ENCODE measurements at regions not wholly inside any gene's neighbourhood (a gene's known extent, or its start where the extent isn't known, plus 50 kb on each side); places are given as distances from the start of the nearest gene placed in this dataset.

DNA sequence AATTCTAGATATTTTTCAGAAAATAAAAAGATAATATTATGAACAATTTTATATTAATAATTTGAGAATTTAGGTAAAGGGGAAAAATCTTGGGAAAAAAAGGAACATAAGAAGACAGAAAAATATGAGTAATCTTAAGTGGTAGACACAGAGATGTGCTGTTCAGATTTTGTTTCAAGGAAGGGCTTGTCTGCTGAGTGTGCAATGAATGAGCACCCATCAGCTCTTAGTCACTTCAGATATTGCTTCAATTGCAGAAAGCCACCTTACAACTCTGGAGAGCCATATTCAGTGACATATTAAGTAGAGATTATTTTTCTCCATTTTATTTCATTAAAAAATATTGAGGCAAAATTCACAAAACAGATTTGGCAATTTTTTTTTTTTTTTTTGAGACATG, 282.0 kb upstream of the CHST9 start:
- no TSS peak for BruUV-seq (replicated peaks)
- dilution Hi-C loops (cut with MboI; ENCODE audit: extremely low pct_ligation_motif_present, low sequenced_read_pairs) (no loop called here), intact Hi-C loops (cut with micrococcal nuclease) (no loop called here)
- Histone ChIP-seq H3K9me1 (replicated peaks; ENCODE audit: control insufficient read depth, extremely low read depth, insufficient read depth, low read length) (no peaks in the 10 kb centered on the region), H3K9me3 (replicated peaks; ENCODE audit: control insufficient read depth, insufficient read depth, low read length) (peaks cover 2% of the 10 kb centered on the region), H3K27me3 (ENCODE audit: control insufficient read depth in 2 of 2, insufficient read depth in 2 of 2, low read length in 2 of 2) (no peaks in the 10 kb centered on the region), H3K79me2 (ENCODE audit: control insufficient read depth, insufficient read depth, low read length) (no peaks in the 10 kb centered on the region), H3K4me3 (replicated peaks in 1 of 3; ENCODE audit: insufficient read depth in 1 of 3, low read depth in 1 of 3, low read length in 3 of 3) (no peak overlapping the region), H3K36me3 (ENCODE audit: control insufficient read depth in 2 of 2, extremely low read depth in 1 of 2, insufficient read depth in 2 of 2, low read length in 2 of 2) (no peaks in the 10 kb centered on the region), H3K4me1 (ENCODE audit: control insufficient read depth, extremely low read depth, insufficient read depth, low read length) (no peaks in the 10 kb centered on the region), H2AFZ (ENCODE audit: low read depth, low read length) (no peak overlapping the region), H3K9ac (replicated peaks; ENCODE audit: extremely low read depth, insufficient read depth, low read length) (no peak overlapping the region), H3K27ac (ENCODE audit: insufficient read depth, low read depth, low read length) (no peak overlapping the region), H3K4me2 (ENCODE audit: insufficient read depth, low read length) (no peak overlapping the region), H4K20me1 (replicated peaks; ENCODE audit: control insufficient read depth, extremely low read depth, insufficient read depth, low read length) (no peaks in the 10 kb centered on the region)
- FAIRE-seq (no peak), DNase-seq (ENCODE audit: low read depth, low spot score) (no peak)
- POLR2A ChIA-PET = no interaction called here
- CTCF ChIA-PET = no interaction called here
- no peak for TF ChIP-seq MYC (IDR thresholded peaks at IDR 0.05; ENCODE audit: low read depth, low read length)
- TF ChIP-seq, protein P1, sequence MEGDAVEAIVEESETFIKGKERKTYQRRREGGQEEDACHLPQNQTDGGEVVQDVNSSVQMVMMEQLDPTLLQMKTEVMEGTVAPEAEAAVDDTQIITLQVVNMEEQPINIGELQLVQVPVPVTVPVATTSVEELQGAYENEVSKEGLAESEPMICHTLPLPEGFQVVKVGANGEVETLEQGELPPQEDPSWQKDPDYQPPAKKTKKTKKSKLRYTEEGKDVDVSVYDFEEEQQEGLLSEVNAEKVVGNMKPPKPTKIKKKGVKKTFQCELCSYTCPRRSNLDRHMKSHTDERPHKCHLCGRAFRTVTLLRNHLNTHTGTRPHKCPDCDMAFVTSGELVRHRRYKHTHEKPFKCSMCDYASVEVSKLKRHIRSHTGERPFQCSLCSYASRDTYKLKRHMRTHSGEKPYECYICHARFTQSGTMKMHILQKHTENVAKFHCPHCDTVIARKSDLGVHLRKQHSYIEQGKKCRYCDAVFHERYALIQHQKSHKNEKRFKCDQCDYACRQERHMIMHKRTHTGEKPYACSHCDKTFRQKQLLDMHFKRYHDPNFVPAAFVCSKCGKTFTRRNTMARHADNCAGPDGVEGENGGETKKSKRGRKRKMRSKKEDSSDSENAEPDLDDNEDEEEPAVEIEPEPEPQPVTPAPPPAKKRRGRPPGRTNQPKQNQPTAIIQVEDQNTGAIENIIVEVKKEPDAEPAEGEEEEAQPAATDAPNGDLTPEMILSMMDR (IDR thresholded peaks at IDR 0.05; ENCODE audit: extremely low read depth in 1 of 2, insufficient read depth in 1 of 2, low read depth in 1 of 2, low read length in 2 of 2) = no peak
- no peak for TF ChIP-seq POLR2A (IDR thresholded peaks at IDR 0.05; ENCODE audit: low read depth, low read length)
- TF ChIP-seq FOS (IDR thresholded peaks at IDR 0.05; ENCODE audit: borderline replicate concordance, insufficient read depth, low read length) = no peak
- TF ChIP-seq EZH2 (IDR thresholded peaks at IDR 0.05; ENCODE audit: borderline replicate concordance, low read depth, low read length, severe bottlenecking) = no peak
- TF ChIP-seq GATA2 (IDR thresholded peaks at IDR 0.05; ENCODE audit: insufficient read depth, insufficient read length, low read depth, low read length) = no peak
- TF ChIP-seq, protein P2, sequence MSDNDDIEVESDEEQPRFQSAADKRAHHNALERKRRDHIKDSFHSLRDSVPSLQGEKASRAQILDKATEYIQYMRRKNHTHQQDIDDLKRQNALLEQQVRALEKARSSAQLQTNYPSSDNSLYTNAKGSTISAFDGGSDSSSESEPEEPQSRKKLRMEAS (IDR thresholded peaks at IDR 0.05; ENCODE audit: insufficient read depth, insufficient read length) = no peak
- TF ChIP-seq POLR2AphosphoS5 (IDR thresholded peaks at IDR 0.05; ENCODE audit: insufficient read depth, low read depth, low read length) = no peak
- no peak for TF ChIP-seq JUN (IDR thresholded peaks at IDR 0.05; ENCODE audit: borderline replicate concordance, insufficient read depth, insufficient read length, low read depth)
